PC-9 (cell line): ENCODE measurements at regions not wholly inside any gene's neighbourhood (a gene's known extent, or its start where the extent isn't known, plus 50 kb on each side); places are given as distances from the start of the nearest gene placed in this dataset.

Experiments used
- BruUV-seq: library from RNA; stranded (reverse); fragments of 400-500 nt; replicated peaks from 2 replicates; lab custom pipeline; 2021; lab: Mats Ljungman, UMichigan
- CTCF ChIA-PET: fragments of 300-600 bp; sonication (Branson Sonifier 250); formaldehyde crosslinking; loops from one replicate; lab custom pipeline; 2022; ENCODE audit warnings: antibody characterized with exemption; lab: Charles Lee
- POLR2A ChIA-PET: fragments of 300-600 bp; sonication (Branson Sonifier 250); formaldehyde crosslinking; loops from one replicate; lab custom pipeline; 2022; ENCODE audit warnings: antibody characterized with exemption; ENCODE audit not compliant: unreplicated experiment; lab: Charles Lee
- DNase-seq, 2 experiments: peaks; one replicate each; pipeline versions ENCODE4 v3.0.0 to v3.0.0-alpha.2; 2015 to 2022; ENCODE audit warnings: mixed read lengths in 1 of 2
- H2AFZ ChIP-seq: fragments of 200-600 bp; sonication (generic); 2 replicates; pipeline ENCODE4 v1.8.1; 2017; ENCODE audit warnings: antibody characterized with exemption
- H3F3A ChIP-seq: fragments of 200-600 bp; sonication (generic); 2 replicates; pipeline ENCODE4 v1.8.1; 2017; ENCODE audit warnings: antibody characterized with exemption, mild to moderate bottlenecking, low read depth; ENCODE audit not compliant: insufficient read depth
- H3K27ac ChIP-seq: fragments of 200-600 bp; sonication (generic); 2 replicates; pipeline ENCODE4 v1.6.1; 2016; ENCODE audit warnings: mixed run types
- H3K27me3 ChIP-seq: fragments of 200-600 bp; sonication (generic); 2 replicates; pipeline ENCODE4 v1.6.1; 2016; ENCODE audit warnings: low read depth, mixed run types; ENCODE audit not compliant: insufficient read depth
- H3K36me3 ChIP-seq: fragments of 200-600 bp; sonication (generic); 2 replicates; pipeline ENCODE4 v1.6.1; 2016; ENCODE audit warnings: low read depth, mixed run types
- H3K4me1 ChIP-seq: fragments of 200-600 bp; sonication (generic); replicated peaks from 2 replicates; pipeline ENCODE4 v1.6.1; 2016; ENCODE audit warnings: mixed run types; ENCODE audit not compliant: insufficient read depth
- H3K4me2 ChIP-seq: fragments of 200-600 bp; sonication (generic); 2 replicates; pipeline ENCODE4 v1.6.1; 2017; ENCODE audit warnings: mixed run types
- H3K4me3 ChIP-seq: fragments of 200-600 bp; sonication (generic); 2 replicates; pipeline ENCODE4 v1.6.1; 2016; ENCODE audit warnings: mixed run types
- H3K79me2 ChIP-seq: fragments of 200-600 bp; sonication (generic); 2 replicates; pipeline ENCODE4 v1.6.1; 2017; ENCODE audit warnings: low read depth, mixed run types
- H3K9me2 ChIP-seq: fragments of 200-600 bp; sonication (generic); 2 replicates; pipeline ENCODE4 v1.8.1; 2017; ENCODE audit warnings: mild to moderate bottlenecking; ENCODE audit not compliant: insufficient read depth
- H3K9me3 ChIP-seq: fragments of 200-600 bp; sonication (generic); 2 replicates; pipeline ENCODE4 v1.8.1; 2016; ENCODE audit warnings: low read depth; ENCODE audit not compliant: insufficient read depth
- H4K20me1 ChIP-seq: fragments of 200-600 bp; sonication (generic); 2 replicates; pipeline ENCODE4 v1.8.1; 2017; ENCODE audit not compliant: insufficient read depth
- EZH2 ChIP-seq: fragments of 200-600 bp; sonication (generic); IDR thresholded peaks from 2 replicates; pipeline ENCODE4 v1.8.0; 2017; ENCODE audit warnings: antibody characterized with exemption, low read depth
- intact Hi-C: fragments of 100-400 bp; cut with micrococcal nuclease; formaldehyde crosslinking; loops from one replicate; pipeline ENCODE4 v1.10.0; 2022; ENCODE audit not compliant: unreplicated experiment
- TF ChIP-seq, protein P1 (sequence below): fragments of 200-600 bp; sonication (generic); conservative IDR thresholded peaks from 2 replicates; pipeline ENCODE4 v1.6.1; 2017; ENCODE audit warnings: mixed run types, antibody characterized with exemption, mild to moderate bottlenecking, moderate library complexity

DNA sequence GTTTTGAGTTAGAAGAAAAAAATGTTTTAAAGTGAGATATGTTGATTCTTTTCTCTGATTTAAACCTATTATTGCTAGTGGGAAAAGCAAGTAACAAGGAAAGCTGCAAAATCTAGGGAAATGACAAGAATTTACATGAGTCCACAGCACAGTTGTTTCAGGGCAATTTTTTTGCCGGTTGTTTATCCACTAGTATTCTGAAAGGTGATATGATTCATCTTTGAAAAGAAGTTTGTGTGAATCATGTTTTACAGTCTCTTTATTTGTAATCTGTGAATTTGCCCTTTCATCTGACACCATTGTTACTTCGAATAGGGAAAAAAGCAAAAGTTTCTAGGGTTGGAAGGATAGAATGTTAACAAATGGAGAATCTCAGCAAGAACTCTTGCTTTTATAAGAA lies 894.7 kb downstream of the OTOL1 start:
- Histone ChIP-seq H3K36me3 (no peaks in the 10 kb centered on the region), H3F3A (peaks cover 9% of the 10 kb centered on the region; the same call in 1 of the 2 replicates), H2AFZ (0 out of 2 replicates have a peak overlapping the region, but pooled peaks have one; percentile 11), H3K4me2 (peak overlapping the region; percentile 49), H4K20me1 (no peaks in the 10 kb centered on the region), H3K27me3 (no peaks in the 10 kb centered on the region), H3K4me1 (peaks cover 10% of the 10 kb centered on the region), H3K9me3 (peaks cover 3% of the 10 kb centered on the region; the same call in 1 of the 2 replicates), H3K27ac (peak overlapping the region; percentile 70), H3K79me2 (no peaks in the 10 kb centered on the region), H3K4me3 (0 out of 2 replicates have a peak overlapping the region, but pooled peaks have one; percentile 19), H3K9me2 (no peaks in the 10 kb centered on the region)
- CTCF ChIA-PET = no interaction called here
- peak in 1 of 2 experiments; percentile 40 for DNase-seq
- intact Hi-C loops = loop anchor here (1.0 kb wide), 1 partner anchor 96 kb away; no protein-coding TSS in a partner anchor
- POLR2A ChIA-PET = no interaction called here
- no TSS peak for BruUV-seq
- no peak for TF ChIP-seq EZH2
- TF ChIP-seq, protein P1, sequence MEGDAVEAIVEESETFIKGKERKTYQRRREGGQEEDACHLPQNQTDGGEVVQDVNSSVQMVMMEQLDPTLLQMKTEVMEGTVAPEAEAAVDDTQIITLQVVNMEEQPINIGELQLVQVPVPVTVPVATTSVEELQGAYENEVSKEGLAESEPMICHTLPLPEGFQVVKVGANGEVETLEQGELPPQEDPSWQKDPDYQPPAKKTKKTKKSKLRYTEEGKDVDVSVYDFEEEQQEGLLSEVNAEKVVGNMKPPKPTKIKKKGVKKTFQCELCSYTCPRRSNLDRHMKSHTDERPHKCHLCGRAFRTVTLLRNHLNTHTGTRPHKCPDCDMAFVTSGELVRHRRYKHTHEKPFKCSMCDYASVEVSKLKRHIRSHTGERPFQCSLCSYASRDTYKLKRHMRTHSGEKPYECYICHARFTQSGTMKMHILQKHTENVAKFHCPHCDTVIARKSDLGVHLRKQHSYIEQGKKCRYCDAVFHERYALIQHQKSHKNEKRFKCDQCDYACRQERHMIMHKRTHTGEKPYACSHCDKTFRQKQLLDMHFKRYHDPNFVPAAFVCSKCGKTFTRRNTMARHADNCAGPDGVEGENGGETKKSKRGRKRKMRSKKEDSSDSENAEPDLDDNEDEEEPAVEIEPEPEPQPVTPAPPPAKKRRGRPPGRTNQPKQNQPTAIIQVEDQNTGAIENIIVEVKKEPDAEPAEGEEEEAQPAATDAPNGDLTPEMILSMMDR = no peak

DNA sequence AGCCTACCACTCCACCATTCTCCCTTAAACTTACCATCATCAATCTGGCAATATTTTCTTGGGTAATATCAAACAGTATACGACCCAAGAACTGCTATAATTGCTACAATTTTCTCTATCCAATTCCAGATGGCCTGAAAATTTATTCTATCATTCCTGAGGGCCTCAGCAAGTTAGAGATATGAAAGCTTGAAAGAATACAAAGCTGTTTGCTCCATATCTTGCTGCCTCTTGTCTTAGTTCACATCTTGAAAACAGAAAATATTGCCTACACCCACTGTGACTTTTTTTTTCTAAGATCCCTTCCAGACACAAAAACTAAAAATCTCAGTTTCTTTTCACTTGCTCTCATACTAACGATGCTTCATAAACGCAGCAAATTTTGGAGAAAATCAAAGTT lies 898.9 kb downstream of the OTOL1 start:
- Histone ChIP-seq H4K20me1 (no peaks in the 10 kb centered on the region), H2AFZ (no peak overlapping the region), H3K9me3 (no peaks in the 10 kb centered on the region), H3K4me2 (no peak overlapping the region), H3K9me2 (no peaks in the 10 kb centered on the region), H3F3A (peaks cover 9% of the 10 kb centered on the region; the same call in 1 of the 2 replicates), H3K4me1 (peaks cover 5% of the 10 kb centered on the region), H3K27ac (no peak overlapping the region), H3K79me2 (no peaks in the 10 kb centered on the region), H3K36me3 (no peaks in the 10 kb centered on the region), H3K27me3 (no peaks in the 10 kb centered on the region), H3K4me3 (no peak overlapping the region)
- CTCF ChIA-PET = no interaction called here
- intact Hi-C loops = no loop called here
- no peak for DNase-seq
- POLR2A ChIA-PET = no interaction called here
- no TSS peak for BruUV-seq
- TF ChIP-seq, protein P1 = no peak
- TF ChIP-seq EZH2 = no peak

DNA sequence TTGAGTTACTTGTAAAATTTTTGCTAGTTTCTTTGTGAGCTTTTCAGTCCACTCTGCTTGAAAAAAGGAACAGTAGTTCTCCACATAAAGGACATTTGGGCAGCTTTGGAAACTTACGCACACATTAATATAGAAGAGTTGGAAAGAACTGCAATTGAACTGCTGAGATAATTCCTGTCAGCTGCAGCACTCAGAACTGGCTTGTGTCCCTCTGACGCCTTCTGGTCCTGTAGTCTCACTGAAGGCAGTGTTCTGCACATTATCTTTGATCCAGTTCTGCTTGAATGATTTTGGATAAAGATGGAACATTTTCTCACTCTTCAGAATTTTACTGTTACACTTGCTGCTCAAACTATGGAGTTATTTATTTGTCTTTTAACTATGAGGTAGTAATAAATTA lies 901.9 kb downstream of the OTOL1 start:
- no peak overlapping the region for H3K4me3 ChIP-seq
- H3K9me2 ChIP-seq = no peaks in the 10 kb centered on the region
- H3K9me3 ChIP-seq = no peaks in the 10 kb centered on the region
- no peaks in the 10 kb centered on the region for H3K27me3 ChIP-seq
- no peak for TF ChIP-seq EZH2
- TF ChIP-seq, protein P1 = no peak
- no peaks in the 10 kb centered on the region for H3K79me2 ChIP-seq
- H3F3A ChIP-seq = no peaks in the 10 kb centered on the region
- no peak overlapping the region for H2AFZ ChIP-seq
- H3K27ac ChIP-seq = no peak overlapping the region
- ChIA-PET CTCF (no interaction called here), POLR2A (no interaction called here)
- no peaks in the 10 kb centered on the region for H3K4me1 ChIP-seq
- intact Hi-C loops = no loop called here
- no peak overlapping the region for H3K4me2 ChIP-seq
- H3K36me3 ChIP-seq = no peaks in the 10 kb centered on the region
- DNase-seq = no peak
- no peaks in the 10 kb centered on the region for H4K20me1 ChIP-seq
- no TSS peak for BruUV-seq
